Stimulated activated CD4-positive, alpha-beta T cell treated with anti-CD3 and anti-CD28 coated beads, Interleukin-15, amount 100 ng/mL, for 24 hours (primary cell): ENCODE measurements at regions not wholly inside any gene's neighbourhood (a gene's known extent, or its start where the extent isn't known, plus 50 kb on each side); places are given as distances from the start of the nearest gene placed in this dataset.
"Not testable (repeated sequence)": the region's sequence is repeated elsewhere in the genome, so short reads cannot be mapped to it uniquely, and the experiment has no call there.

Experiments
- DNase-seq: peaks from one replicate; pipeline ENCODE4 v3.0.0-alpha.2; 2020

DNA sequence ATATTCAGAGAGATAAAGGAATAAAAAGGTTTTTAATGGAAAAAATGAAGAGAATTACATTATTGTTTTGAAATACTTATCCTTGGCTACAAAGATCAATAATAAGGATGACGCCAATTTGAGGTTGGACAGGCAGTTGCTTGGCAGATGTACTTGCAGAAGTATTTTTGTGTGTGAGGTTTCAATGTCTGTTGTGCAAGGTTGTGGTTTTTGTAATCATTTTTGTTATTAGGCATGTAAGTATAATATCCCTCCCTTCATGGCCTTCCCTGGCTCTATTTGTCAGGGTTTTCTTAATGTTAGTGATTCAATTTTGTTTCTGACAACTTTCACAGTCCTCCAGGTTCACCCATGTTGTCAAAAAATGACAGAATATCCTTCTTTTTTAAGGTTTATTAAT lies 105.9 kb downstream of the OTOL1 start:
- no peak for DNase-seq

GRCh38 chr3:161602918-161603317 lies 106.3 kb downstream of the OTOL1 start:
- DNase-seq: no peak

- no peak for DNase-seq
Measured at GRCh38 chr3:161607056-161607455, 110.4 kb downstream of the OTOL1 start.

DNA sequence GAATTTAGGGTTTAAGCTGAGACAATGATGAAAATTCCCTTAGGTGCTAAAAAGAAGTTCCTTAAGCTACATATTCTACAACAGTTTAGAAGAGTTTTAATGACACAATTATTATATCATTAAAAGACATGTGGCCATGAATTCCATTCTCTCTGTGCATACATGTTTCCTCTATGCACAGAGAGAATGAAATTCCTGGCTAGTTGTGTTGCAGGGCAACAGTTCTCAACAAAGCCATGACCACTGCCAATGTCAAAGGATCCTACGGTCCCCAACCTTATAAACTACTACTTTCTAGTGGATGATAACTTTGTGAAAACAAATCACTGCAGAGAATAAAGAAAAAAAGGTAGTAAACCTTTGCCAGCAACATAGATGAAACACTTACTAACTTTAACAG lies 122.7 kb downstream of the OTOL1 start:
- no peak for DNase-seq

DNA sequence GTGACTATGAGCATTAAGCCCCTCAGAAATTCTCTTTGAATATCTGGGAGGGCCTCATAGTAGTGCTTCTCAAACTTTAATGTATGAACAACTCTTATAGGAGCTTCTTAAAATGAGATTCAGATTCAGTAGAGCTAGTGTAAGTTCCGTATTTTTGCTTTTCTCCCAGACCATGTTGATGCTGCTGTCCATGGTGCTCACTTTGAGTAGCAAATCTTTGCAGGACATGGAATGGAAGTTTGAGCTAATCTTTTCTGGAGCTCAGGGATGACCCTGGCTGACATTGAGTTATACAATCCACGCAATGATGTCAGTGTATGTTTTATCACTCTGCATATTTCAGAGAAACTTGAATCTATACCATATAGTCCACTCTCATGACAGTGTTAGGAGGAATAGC lies 134.2 kb downstream of the OTOL1 start:
- DNase-seq: no peak

GRCh38 chr3:161631536-161631935 lies 134.9 kb downstream of the OTOL1 start:
- no peak for DNase-seq

- DNase-seq: no peak
Measured at GRCh38 chr3:161637559-161637958, 141.0 kb downstream of the OTOL1 start.

- DNase-seq: not testable (repeated sequence)
Measured at GRCh38 chr3:161639095-161639494, 142.5 kb downstream of the OTOL1 start.

GRCh38 chr3:161640181-161640580 lies 143.6 kb downstream of the OTOL1 start:
- no peak for DNase-seq

DNA sequence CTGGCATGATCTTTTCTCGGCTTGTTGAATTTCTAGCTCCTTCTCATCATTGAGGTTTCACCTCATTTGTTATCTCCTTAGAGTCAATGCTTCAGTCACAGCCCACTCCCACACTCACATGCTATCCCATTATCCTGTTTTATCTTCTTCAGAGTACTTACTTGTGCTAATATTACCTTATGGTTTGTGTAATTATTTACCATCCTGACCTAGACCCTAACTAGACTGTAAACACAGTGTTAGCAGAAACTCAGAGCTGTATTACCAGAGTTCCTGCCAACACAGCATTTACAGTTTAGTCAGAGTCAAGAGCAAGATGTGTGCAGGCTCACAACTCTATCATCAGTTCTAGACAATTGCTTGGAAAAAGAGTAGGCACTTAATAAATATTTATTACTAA lies 144.7 kb downstream of the OTOL1 start:
- DNase-seq: no peak

GRCh38 chr3:161644891-161645635 lies 148.5 kb downstream of the OTOL1 start:
- no peak for DNase-seq

DNA sequence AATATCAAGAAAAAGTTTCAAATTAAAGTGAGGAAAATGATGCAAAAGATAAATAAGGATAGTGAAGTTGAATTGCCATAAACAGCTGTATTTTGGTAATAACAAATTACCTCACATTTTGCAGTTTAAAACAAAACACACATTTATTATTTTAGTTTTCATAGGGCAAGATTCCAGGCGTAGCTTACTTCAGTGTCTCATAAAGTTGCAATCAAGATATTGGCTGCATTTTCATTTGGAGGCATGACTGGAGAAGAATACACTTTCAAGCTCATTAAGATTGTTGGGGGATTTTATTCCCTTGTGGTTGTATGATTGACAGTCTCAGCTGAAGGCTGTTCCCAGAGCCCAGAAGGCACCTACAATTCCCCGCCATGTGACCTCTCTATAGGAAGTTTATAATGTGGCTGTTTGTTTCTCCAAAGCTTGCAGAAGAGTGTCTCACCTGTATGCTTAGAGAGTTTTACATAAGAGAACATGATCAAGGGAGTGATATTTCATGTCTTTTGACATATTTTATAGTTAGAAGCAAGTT lies 151.4 kb downstream of the OTOL1 start:
- no peak for DNase-seq

DNA sequence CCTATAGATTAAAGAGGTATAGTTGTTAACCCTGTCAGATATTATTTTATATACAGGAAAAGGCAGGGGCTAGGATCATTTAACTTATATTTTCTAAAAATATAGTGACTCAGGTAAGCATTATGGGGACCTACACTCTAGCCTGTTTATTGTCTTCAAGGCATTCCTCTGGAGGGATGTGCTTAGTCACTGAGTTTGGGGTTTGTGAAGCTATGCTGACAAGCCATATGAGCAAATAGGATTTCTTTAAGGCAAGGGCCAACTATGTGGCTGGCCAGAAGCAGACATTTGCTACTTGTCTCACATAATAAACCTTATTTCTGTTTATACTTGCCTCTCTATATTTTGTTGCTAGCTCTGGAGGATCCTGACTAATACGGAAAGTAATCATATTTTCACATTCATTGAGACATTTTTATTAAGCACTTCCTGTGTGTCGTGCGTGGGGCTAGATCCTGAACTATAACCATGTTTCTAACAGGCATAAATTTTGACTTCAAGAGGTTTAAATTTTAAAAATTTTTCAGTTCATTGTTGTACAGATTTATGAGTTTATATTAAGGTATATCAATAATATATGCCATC lies 153.4 kb downstream of the OTOL1 start:
- DNase-seq: no peak

GRCh38 chr3:161657786-161658185 lies 161.2 kb downstream of the OTOL1 start:
- no peak for DNase-seq

GRCh38 chr3:161671141-161671540 lies 174.5 kb downstream of the OTOL1 start:
- no peak for DNase-seq

DNA sequence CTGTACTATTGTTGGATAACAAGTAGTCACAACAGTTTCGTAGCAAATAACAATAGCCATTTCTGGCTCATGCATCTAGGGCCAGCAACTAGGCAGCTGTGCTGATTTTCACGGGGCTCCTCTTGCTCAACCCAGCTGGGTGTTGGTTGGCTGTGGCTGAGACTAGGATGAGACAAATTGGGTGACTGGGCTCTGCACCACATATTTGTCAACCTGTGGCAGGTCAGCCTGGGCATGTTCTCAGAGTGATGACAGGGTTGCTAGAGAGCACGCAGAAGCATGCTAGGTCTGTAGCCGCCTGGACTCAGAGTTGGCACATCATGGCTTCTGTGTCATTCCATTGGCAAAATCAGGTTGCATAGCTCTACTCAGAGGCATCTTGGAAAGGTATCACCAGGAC lies 175.9 kb downstream of the OTOL1 start:
- no peak for DNase-seq

DNA sequence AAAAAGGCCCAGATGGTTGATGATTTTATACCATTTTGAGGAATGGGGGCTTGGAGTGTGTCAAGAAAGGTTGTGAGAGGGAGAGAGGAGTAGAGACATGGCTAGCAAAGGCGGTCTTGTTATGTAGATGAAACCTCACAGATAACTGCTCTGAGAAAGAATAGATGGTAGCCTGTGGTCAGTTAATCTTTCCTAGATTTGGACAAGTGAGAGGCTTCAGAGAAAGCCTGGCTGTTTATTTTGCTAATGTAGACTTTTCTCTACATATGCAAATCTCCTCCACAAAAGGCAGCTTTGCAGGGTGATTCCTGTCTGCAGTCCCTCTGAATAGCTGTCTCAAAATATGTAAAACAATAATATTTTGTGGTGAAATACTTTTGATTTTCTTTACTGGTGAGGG lies 177.3 kb downstream of the OTOL1 start:
- DNase-seq: no peak

DNA sequence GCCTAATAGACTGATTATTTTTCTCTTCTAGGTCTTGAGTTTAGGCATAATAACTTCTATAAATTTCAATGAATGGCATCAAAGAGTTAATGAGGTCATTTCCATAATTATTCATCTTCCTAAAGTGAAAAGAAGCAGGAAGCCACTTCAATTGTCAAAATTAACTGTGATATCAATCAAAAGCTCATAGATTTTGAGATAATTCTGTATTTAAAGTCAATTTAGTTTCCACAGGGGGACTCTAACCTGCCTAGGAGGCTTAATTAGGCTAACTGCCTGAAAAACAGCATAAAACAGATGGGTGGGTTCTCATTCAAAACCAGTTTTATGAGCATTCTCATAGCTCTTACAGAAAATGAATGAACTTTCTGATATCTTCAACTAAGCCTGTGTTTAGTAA lies 177.8 kb downstream of the OTOL1 start:
- DNase-seq: no peak

DNA sequence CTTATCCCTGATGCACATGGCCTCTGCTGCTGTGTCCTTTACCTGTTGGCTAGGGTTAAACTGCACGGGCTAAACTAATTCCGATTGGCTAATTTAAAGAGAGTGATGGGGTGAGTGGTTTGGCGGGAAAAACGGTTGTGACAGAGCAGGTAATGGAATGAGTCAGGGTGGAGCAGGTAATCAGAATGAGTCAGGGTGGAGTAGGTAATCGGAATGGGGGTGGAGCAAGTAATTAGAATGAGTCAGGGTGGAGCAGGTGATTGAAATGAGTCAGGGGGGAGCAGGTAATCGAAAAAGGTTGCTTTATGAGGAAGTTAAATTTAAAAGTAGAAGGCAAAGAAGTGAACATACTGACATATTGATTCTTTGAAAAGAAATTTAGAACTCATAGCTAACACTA lies 185.2 kb downstream of the OTOL1 start:
- DNase-seq: not testable (repeated sequence)

- no peak for DNase-seq
Measured at GRCh38 chr3:161682715-161683114, 186.1 kb downstream of the OTOL1 start.

DNA sequence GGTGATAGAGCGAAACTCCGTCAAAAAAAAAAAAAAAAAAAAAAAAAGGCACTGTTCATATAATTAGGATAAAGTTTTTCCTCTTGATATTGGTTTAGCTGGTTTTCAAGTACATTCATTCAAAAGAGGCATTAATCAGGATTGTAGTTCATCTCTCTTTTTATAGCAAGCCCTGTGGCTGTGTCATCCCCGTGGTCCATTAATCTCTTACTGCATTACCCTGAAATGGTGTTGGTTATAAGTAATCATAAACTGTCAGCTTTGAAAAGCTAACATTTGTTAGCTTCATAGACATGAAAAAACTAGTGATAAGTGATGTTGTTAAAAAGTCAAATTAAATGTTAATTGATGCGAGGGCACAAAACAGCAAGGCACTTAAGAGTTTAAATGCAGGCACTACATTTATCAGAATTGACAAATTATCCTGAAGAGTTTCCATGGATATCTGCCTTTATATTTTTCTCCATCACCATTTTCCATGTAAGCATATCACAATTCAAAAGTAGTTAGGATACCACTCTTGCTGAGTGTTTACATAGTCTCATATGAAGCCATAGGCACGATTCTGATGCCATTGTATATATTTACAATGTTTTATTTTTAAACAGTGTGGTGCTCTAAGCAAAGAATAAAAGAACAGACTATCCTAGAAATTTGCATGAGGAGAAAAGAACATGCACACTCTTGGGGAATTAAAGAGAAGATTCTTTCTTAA lies 193.1 kb downstream of the OTOL1 start:
- no peak for DNase-seq

- no peak for DNase-seq
Measured at GRCh38 chr3:161690299-161690620, 193.7 kb downstream of the OTOL1 start.

GRCh38 chr3:161691677-161692076 lies 195.1 kb downstream of the OTOL1 start:
- DNase-seq: no peak
